Epithelial cell of proximal tubule (primary cell): ENCODE measurements at regions not wholly inside any gene's neighbourhood (a gene's known extent, or its start where the extent isn't known, plus 50 kb on each side); places are given as distances from the start of the nearest gene placed in this dataset.

Source experiments
- DNase-seq: peaks from one replicate; pipeline ENCODE4 v3.0.0-alpha.2; 2011; ENCODE audit warnings: low read depth
- H3K4me3 ChIP-seq: 2 replicates; pipeline ENCODE4 v1.5.1; 2011; ENCODE audit warnings: low read depth, mild to moderate bottlenecking, low read length
- TF ChIP-seq, protein P1 (sequence below): conservative IDR thresholded peaks from 2 replicates; pipeline ENCODE4 v1.5.1; 2012; ENCODE audit warnings: low read depth, mild to moderate bottlenecking, low read length

GRCh38 chr5:67702008-67702407, 505.4 kb upstream of the CD180 start:
- no peak overlapping the region for H3K4me3 ChIP-seq
- TF ChIP-seq, protein P1, sequence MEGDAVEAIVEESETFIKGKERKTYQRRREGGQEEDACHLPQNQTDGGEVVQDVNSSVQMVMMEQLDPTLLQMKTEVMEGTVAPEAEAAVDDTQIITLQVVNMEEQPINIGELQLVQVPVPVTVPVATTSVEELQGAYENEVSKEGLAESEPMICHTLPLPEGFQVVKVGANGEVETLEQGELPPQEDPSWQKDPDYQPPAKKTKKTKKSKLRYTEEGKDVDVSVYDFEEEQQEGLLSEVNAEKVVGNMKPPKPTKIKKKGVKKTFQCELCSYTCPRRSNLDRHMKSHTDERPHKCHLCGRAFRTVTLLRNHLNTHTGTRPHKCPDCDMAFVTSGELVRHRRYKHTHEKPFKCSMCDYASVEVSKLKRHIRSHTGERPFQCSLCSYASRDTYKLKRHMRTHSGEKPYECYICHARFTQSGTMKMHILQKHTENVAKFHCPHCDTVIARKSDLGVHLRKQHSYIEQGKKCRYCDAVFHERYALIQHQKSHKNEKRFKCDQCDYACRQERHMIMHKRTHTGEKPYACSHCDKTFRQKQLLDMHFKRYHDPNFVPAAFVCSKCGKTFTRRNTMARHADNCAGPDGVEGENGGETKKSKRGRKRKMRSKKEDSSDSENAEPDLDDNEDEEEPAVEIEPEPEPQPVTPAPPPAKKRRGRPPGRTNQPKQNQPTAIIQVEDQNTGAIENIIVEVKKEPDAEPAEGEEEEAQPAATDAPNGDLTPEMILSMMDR, result no peak
- no peak for DNase-seq

DNA sequence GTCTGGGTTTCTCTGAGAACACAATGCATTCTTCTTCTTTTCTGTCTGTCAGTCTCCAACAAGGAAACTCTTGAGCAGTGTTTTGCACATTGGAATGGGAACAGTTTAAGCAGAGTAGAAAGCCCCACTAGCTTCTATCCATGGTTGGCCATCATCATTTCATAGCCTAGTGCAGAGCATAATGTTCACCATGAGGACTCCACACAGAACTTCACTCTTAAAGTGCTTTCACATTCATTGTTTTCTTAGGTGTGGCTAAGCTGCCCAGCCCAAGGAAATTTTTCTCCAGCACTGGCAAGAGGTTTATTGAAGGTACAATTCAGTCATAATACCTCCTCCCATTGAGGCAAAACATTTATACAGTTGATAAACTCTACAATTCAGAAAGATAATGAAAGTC, 503.0 kb upstream of the CD180 start:
- DNase-seq, result no peak
- TF ChIP-seq, protein P1, result no peak

GRCh38 chr5:67696446-67696845, 499.8 kb upstream of the CD180 start:
- DNase-seq, result no peak
- no peak overlapping the region for H3K4me3 ChIP-seq
- TF ChIP-seq, protein P1, result no peak

More for the DNA sequence above, 503.0 kb upstream of the CD180 start:
- H3K4me3 ChIP-seq, result no peak overlapping the region

DNA sequence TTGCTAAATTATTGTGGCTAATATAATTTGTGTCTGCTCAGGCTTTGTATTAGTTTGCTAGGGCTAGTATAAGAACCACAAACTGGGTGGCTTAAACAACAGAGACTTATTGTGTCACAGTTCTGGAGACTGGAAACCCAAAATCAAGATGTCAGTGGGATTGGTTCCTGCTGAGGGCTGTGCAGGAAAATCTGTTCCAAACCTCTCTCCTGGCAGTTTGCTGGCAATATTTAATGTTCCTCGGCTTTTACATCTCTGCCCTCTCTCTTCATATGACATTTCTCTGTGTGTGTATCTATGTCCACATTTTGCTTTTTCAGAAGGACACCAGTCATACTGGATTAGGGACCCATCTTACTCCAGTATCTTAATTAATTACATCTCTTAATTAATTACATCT, 498.8 kb upstream of the CD180 start:
- TF ChIP-seq, protein P1, result no peak
- no peak overlapping the region for H3K4me3 ChIP-seq
- no peak for DNase-seq

DNA sequence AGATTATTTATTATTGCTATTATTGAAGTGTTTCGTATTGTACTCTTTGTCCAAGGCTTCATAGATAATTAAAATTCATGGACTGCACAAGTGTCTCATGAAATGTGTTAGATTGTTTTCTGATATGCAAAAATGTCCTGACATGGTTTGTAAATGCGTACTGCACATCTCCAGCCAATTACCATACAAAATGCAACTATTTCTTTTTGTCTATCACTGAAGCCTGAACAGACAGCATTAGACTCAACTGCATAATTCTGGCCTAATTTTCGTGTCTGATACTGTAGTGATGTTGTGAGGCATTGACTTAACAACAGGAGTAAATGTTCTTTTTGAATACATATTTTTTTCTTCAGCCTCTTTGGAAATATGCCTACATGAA, 498.2 kb upstream of the CD180 start:
- TF ChIP-seq, protein P1, result no peak
- H3K4me3 ChIP-seq, result no peak overlapping the region
- DNase-seq, result no peak

DNA sequence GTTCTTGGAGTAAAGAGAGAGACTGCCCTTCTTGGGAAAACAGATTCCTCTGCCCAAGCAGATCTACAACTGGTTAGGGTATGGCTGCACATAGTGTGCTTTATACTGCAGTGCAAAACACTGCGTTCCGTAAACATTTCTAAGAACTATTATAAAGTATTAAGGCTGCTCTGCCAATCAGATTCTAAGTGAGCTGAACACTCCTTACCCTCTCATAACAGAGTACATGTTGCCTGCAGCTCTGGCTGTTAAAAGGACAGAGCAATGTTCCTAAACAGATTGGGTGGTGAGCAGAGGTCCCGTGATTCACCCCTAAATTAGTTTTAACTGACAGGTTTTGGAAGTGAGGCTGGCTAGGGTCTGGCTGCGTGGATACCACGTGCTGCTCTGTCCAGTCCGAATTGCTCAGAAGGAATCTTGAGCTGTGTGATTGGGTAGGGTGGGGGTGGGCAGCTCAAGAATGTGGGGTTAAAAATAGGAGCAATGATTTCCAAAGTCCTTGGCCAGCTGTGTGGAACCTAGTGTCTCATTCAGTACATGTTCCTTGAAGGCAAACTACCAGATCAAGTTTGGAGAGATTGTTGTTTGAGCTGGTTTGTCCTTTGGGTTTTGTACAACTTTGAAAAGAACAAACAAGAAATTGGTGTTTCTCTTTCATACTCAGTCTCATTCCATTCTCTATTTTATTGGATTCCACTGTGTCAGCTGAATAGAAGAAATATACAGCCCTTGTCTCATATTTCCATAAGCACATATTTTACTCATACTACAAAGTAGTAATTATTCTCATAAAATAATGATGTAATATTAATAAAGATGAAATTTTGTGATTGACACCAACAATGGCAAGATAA, 497.6 kb upstream of the CD180 start:
- TF ChIP-seq, protein P1, result no peak
- DNase-seq, result peak; percentile 23
- H3K4me3 ChIP-seq, result no peak overlapping the region

GRCh38 chr5:67686746-67687145, 490.1 kb upstream of the CD180 start:
- DNase-seq, result no peak
- no peak overlapping the region for H3K4me3 ChIP-seq
- TF ChIP-seq, protein P1, result no peak
